ENCODE measurements at regions not wholly inside any gene's neighbourhood (a gene's known extent, or its start where the extent isn't known, plus 50 kb on each side); places are given as distances from the start of the nearest gene placed in this dataset.

DNA sequence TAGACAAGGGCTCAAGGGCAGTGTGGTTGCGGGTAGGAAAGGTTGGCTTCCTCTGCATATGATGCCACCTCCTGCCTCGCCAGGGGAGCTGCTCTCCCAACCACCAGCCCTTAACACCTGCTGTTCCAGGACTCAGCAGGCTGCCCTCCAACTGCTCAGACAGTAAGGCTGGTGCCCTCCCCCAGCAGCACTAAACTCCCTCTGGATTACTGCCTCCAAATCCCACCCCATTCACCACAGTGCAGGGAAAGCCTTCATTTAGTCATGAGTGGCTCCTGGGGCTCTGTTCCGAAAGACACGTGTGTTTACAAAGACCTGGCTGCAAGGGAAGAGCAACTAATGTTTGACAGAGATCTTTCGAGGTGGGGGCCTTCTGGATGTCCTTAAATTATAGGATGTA, 437.2 kb upstream of the MKI67 start:
- dilution Hi-C loops (cut with MboI; ENCODE audit: extremely low pct_ligation_motif_present, low sequenced_read_pairs) (no loop called here), intact Hi-C loops (cut with micrococcal nuclease) (no loop called here)
- ChIA-PET CTCF (no interaction called here), POLR2A (no interaction called here)
- DNase-seq (ENCODE audit: low read depth, low spot score) (no peak), FAIRE-seq (no peak)
- no TSS peak for BruUV-seq (replicated peaks)
- H3K9ac ChIP-seq (replicated peaks; ENCODE audit: extremely low read depth, insufficient read depth, low read length): no peak overlapping the region
- no peaks in the 10 kb centered on the region for H3K9me1 ChIP-seq (replicated peaks; ENCODE audit: control insufficient read depth, extremely low read depth, insufficient read depth, low read length)
- H3K9me3 ChIP-seq (replicated peaks; ENCODE audit: control insufficient read depth, insufficient read depth, low read length): no peaks in the 10 kb centered on the region
- no peak overlapping the region for H3K27ac ChIP-seq (ENCODE audit: insufficient read depth, low read depth, low read length)
- H2AFZ ChIP-seq (ENCODE audit: low read depth, low read length): no peak overlapping the region
- TF ChIP-seq FOS (IDR thresholded peaks at IDR 0.05; ENCODE audit: borderline replicate concordance, insufficient read depth, low read length) (no peak), JUN (IDR thresholded peaks at IDR 0.05; ENCODE audit: borderline replicate concordance, insufficient read depth, insufficient read length, low read depth) (no peak), MYC (IDR thresholded peaks at IDR 0.05; ENCODE audit: low read depth, low read length) (no peak), POLR2A (IDR thresholded peaks at IDR 0.05; ENCODE audit: low read depth, low read length) (no peak), EZH2 (IDR thresholded peaks at IDR 0.05; ENCODE audit: borderline replicate concordance, low read depth, low read length, severe bottlenecking) (no peak), GATA2 (IDR thresholded peaks at IDR 0.05; ENCODE audit: insufficient read depth, insufficient read length, low read depth, low read length) (no peak), POLR2AphosphoS5 (IDR thresholded peaks at IDR 0.05; ENCODE audit: insufficient read depth, low read depth, low read length) (no peak)
- TF ChIP-seq, protein P1, sequence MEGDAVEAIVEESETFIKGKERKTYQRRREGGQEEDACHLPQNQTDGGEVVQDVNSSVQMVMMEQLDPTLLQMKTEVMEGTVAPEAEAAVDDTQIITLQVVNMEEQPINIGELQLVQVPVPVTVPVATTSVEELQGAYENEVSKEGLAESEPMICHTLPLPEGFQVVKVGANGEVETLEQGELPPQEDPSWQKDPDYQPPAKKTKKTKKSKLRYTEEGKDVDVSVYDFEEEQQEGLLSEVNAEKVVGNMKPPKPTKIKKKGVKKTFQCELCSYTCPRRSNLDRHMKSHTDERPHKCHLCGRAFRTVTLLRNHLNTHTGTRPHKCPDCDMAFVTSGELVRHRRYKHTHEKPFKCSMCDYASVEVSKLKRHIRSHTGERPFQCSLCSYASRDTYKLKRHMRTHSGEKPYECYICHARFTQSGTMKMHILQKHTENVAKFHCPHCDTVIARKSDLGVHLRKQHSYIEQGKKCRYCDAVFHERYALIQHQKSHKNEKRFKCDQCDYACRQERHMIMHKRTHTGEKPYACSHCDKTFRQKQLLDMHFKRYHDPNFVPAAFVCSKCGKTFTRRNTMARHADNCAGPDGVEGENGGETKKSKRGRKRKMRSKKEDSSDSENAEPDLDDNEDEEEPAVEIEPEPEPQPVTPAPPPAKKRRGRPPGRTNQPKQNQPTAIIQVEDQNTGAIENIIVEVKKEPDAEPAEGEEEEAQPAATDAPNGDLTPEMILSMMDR (IDR thresholded peaks at IDR 0.05; ENCODE audit: extremely low read depth in 1 of 2, insufficient read depth in 1 of 2, low read depth in 1 of 2, low read length in 2 of 2): no peak
- TF ChIP-seq, protein P2, sequence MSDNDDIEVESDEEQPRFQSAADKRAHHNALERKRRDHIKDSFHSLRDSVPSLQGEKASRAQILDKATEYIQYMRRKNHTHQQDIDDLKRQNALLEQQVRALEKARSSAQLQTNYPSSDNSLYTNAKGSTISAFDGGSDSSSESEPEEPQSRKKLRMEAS (IDR thresholded peaks at IDR 0.05; ENCODE audit: insufficient read depth, insufficient read length): no peak
- H4K20me1 ChIP-seq (replicated peaks; ENCODE audit: control insufficient read depth, extremely low read depth, insufficient read depth, low read length): no peaks in the 10 kb centered on the region
- H3K36me3 ChIP-seq (ENCODE audit: control insufficient read depth in 2 of 2, extremely low read depth in 1 of 2, insufficient read depth in 2 of 2, low read length in 2 of 2): no peaks in the 10 kb centered on the region
- no peaks in the 10 kb centered on the region for H3K27me3 ChIP-seq (ENCODE audit: control insufficient read depth in 2 of 2, insufficient read depth in 2 of 2, low read length in 2 of 2)
- H3K4me1 ChIP-seq (ENCODE audit: control insufficient read depth, extremely low read depth, insufficient read depth, low read length): no peaks in the 10 kb centered on the region
- H3K4me3 ChIP-seq (replicated peaks in 1 of 3; ENCODE audit: insufficient read depth in 1 of 3, low read depth in 1 of 3, low read length in 3 of 3): no peak overlapping the region
- no peak overlapping the region for H3K4me2 ChIP-seq (ENCODE audit: insufficient read depth, low read length)
- no peaks in the 10 kb centered on the region for H3K79me2 ChIP-seq (ENCODE audit: control insufficient read depth, insufficient read depth, low read length)
